CD4-positive, alpha-beta memory T cell (primary cell): ENCODE measurements at regions not wholly inside any gene's neighbourhood (a gene's known extent, or its start where the extent isn't known, plus 50 kb on each side); places are given as distances from the start of the nearest gene placed in this dataset.

Experiments
- CTCF ChIA-PET: fragments of 350-600 bp; sonication (Branson Sonifier 250); formaldehyde crosslinking; loops from one replicate; lab custom pipeline; 2021; ENCODE audit warnings: inconsistent platforms; ENCODE audit not compliant: partially characterized antibody; lab: Charles Lee
- POLR2A ChIA-PET: fragments of 350-600 bp; sonication (Branson Sonifier 250); formaldehyde crosslinking; loops from one replicate; lab custom pipeline; 2021; ENCODE audit not compliant: partially characterized antibody; lab: Charles Lee
- DNase-seq, 5 donors: peaks; one replicate each; pipeline versions ENCODE4 v3.0.0 to v3.0.0-alpha.2; 2020 to 2022; ENCODE audit warnings: mixed read lengths in 1 of 5
- H3K27ac ChIP-seq: one replicate; pipeline ENCODE4 v1.7.0; 2013; ENCODE audit warnings: low read depth, low read length
- H3K27me3 ChIP-seq: 2 replicates; pipeline ENCODE4 v1.7.0; 2013; ENCODE audit warnings: mild to moderate bottlenecking, low read length, moderate library complexity; ENCODE audit not compliant: insufficient read depth
- H3K36me3 ChIP-seq: 2 replicates; pipeline ENCODE4 v1.7.0; 2013; ENCODE audit warnings: mild to moderate bottlenecking, low read length, moderate library complexity; ENCODE audit not compliant: insufficient read depth
- H3K4me1 ChIP-seq: 2 replicates; pipeline ENCODE4 v1.7.0; 2013; ENCODE audit warnings: mild to moderate bottlenecking, low read length, moderate library complexity; ENCODE audit not compliant: insufficient read depth
- H3K4me3 ChIP-seq, 2 donors: one replicate each; pipeline ENCODE4 v1.7.0; 2013; ENCODE audit warnings: low read length in 2 of 2, mild to moderate bottlenecking in 1 of 2
- H3K9me3 ChIP-seq, 2 donors: one replicate each; pipeline ENCODE4 v1.7.0; 2013; ENCODE audit warnings: low read length in 2 of 2, control low read depth in 1 of 2; ENCODE audit not compliant: control insufficient read depth in 1 of 2
- H3K27ac Mint-ChIP-seq, 7 donors: one replicate each; pipeline ENCODE4 v1.8.0; 2020 to 2021; ENCODE audit warnings: mixed read lengths in 7 of 7, mild to moderate bottlenecking in 6 of 7, inconsistent platforms in 3 of 7, moderate library complexity in 3 of 7
- H3K27me3 Mint-ChIP-seq, 2 donors: one replicate each; pipeline ENCODE4 v1.8.0; 2020 to 2021; ENCODE audit warnings: mixed read lengths in 2 of 2
- H3K36me3 Mint-ChIP-seq, 2 donors: one replicate each; pipeline ENCODE4 v1.8.0; 2020 to 2021; ENCODE audit warnings: mixed read lengths in 2 of 2, inconsistent platforms in 1 of 2, mild to moderate bottlenecking in 1 of 2
- H3K4me1 Mint-ChIP-seq, 4 donors: one replicate each; pipeline ENCODE4 v1.8.0; 2020 to 2021; ENCODE audit warnings: mixed read lengths in 4 of 4, mild to moderate bottlenecking in 1 of 4
- H3K4me3 Mint-ChIP-seq, 8 donors: one replicate each; pipeline ENCODE4 v1.8.0; 2020 to 2021; ENCODE audit warnings: mixed read lengths in 8 of 8, mild to moderate bottlenecking in 7 of 8, moderate library complexity in 6 of 8, inconsistent platforms in 3 of 8
- H3K9me3 Mint-ChIP-seq, 8 donors: one replicate each; pipeline ENCODE4 v1.8.0; 2020 to 2021; ENCODE audit warnings: mixed read lengths in 8 of 8, mild to moderate bottlenecking in 5 of 8, inconsistent platforms in 3 of 8, moderate library complexity in 1 of 8
- intact Hi-C: fragments of 100-400 bp; cut with micrococcal nuclease; formaldehyde crosslinking; loops from one replicate; pipeline ENCODE4 v1.15.1; 2023

GRCh38 chr14:97723819-97724218 lies 926.6 kb downstream of the VRK1 start:
- intact Hi-C loops = loop anchor here (2.0 to 5.0 kb wide), 2 partner anchors 15 to 253 kb away; no protein-coding TSS in a partner anchor
- no peaks in the 10 kb centered on the region for H3K27me3 Mint-ChIP-seq
- no peak for DNase-seq
- H3K36me3 Mint-ChIP-seq = no peaks in the 10 kb centered on the region
- Histone ChIP-seq H3K4me1 (peaks cover 62% of the 10 kb centered on the region), H3K27me3 (no peaks in the 10 kb centered on the region), H3K27ac (peak overlapping the region; percentile 55), H3K9me3 (no peaks in the 10 kb centered on the region), H3K36me3 (no peaks in the 10 kb centered on the region), H3K4me3 (peak overlapping the region in 1 of 2 donors; percentile 0)
- H3K4me1 Mint-ChIP-seq = peaks cover 62 to 81% (median 71%) of the 10 kb centered on the region in 4 donors
- ChIA-PET CTCF (interaction anchor here (1.0 to 2.3 kb wide), 8 partner anchors 10 to 103 kb away, joined by 3 to 14 read pairs (median 7); no protein-coding TSS in a partner anchor), POLR2A (interaction anchor here (0.9 to 3.3 kb wide), 16 partner anchors 10 to 1548 kb away, joined by 3 to 66 read pairs (median 4); partner anchors contain the start of gene BCL11B)
- H3K9me3 Mint-ChIP-seq = no peaks in the 10 kb centered on the region
- H3K4me3 Mint-ChIP-seq = peak overlapping the region; percentile 78 to 92 (median 85)
- H3K27ac Mint-ChIP-seq = peak overlapping the region; percentile 89 to 98 (median 94)

- Mint-ChIP-seq H3K4me1 (peaks cover 57 to 76% (median 66%) of the 10 kb centered on the region in 4 donors), H3K27me3 (no peaks in the 10 kb centered on the region), H3K4me3 (peak overlapping the region; percentile 78 to 92 (median 85)), H3K36me3 (no peaks in the 10 kb centered on the region), H3K9me3 (no peaks in the 10 kb centered on the region), H3K27ac (peak overlapping the region; percentile 89 to 98 (median 94))
- Histone ChIP-seq H3K27me3 (no peaks in the 10 kb centered on the region), H3K9me3 (no peaks in the 10 kb centered on the region), H3K4me3 (peak overlapping the region; percentile 0 to 45), H3K27ac (peak overlapping the region; percentile 55), H3K4me1 (peaks cover 57% of the 10 kb centered on the region), H3K36me3 (no peaks in the 10 kb centered on the region)
- ChIA-PET POLR2A (interaction anchor here (0.7 to 3.3 kb wide), 22 partner anchors 10 to 1548 kb away, joined by 3 to 66 read pairs (median 4); partner anchors contain the start of gene BCL11B), CTCF (interaction anchor here (1.0 to 2.3 kb wide), 9 partner anchors 9 to 103 kb away, joined by 3 to 14 read pairs (median 7); no protein-coding TSS in a partner anchor)
- DNase-seq = peak; percentile 49 to 56 (median 53)
- intact Hi-C loops = loop anchor here (2.0 to 5.0 kb wide), 2 partner anchors 15 to 253 kb away; no protein-coding TSS in a partner anchor
Measured at GRCh38 chr14:97724265-97724731, 927.1 kb downstream of the VRK1 start.

DNA sequence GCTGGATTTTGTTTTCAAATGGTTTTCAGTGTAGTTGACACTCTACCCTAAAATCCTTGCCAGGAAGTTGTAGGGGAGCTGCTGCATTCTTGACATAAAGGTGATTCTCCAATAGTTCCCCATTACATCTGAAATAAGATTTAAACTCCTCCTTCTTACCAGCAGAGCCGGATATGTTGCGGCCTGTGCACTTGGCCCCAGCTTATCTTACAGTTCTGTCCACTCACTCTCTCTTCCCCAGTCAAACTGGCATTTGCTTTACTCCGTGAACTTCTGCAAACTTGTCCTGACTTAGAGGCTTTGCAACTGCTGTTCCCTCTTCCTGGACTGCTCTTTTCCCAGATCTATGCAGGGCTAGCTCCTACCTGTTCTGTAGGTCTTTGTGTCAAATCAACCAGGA lies 929.5 kb downstream of the VRK1 start:
- no peaks in the 10 kb centered on the region for H3K9me3 ChIP-seq
- H3K27ac ChIP-seq = no peak overlapping the region
- no peak overlapping the region for H3K4me3 ChIP-seq
- POLR2A ChIA-PET = interaction anchor here (0.8 to 1.7 kb wide), 4 partner anchors 11 to 23 kb away, joined by 3 to 5 read pairs (median 4); no protein-coding TSS in a partner anchor
- H3K4me1 ChIP-seq = peaks cover 40% of the 10 kb centered on the region
- H3K4me3 Mint-ChIP-seq = peak overlapping the region in 3 of 8 donors; percentile 3 to 68 (median 36)
- H3K4me1 Mint-ChIP-seq = peaks cover 46 to 64% (median 54%) of the 10 kb centered on the region in 4 donors
- H3K9me3 Mint-ChIP-seq = peaks cover 0 to 2% (median 0%) of the 10 kb centered on the region in 8 donors
- H3K27ac Mint-ChIP-seq = peak overlapping the region; percentile 5 to 91 (median 86)
- no peaks in the 10 kb centered on the region for H3K27me3 Mint-ChIP-seq
- no peaks in the 10 kb centered on the region for H3K36me3 Mint-ChIP-seq
- intact Hi-C loops = no loop called here
- no peaks in the 10 kb centered on the region for H3K36me3 ChIP-seq
- no peak for DNase-seq
- no peaks in the 10 kb centered on the region for H3K27me3 ChIP-seq
- CTCF ChIA-PET = interaction anchor here (0.7 to 1.2 kb wide), 3 partner anchors 18 to 542 kb away, joined by 3 to 4 read pairs (median 3); no protein-coding TSS in a partner anchor

GRCh38 chr14:97730706-97731105 lies 933.5 kb downstream of the VRK1 start:
- no peaks in the 10 kb centered on the region for H3K9me3 ChIP-seq
- no peak overlapping the region for H3K4me3 ChIP-seq
- peak overlapping the region in 1 of 8 donors; percentile 44 for H3K4me3 Mint-ChIP-seq
- peaks cover 12% of the 10 kb centered on the region for H3K4me1 ChIP-seq
- H3K36me3 ChIP-seq = no peaks in the 10 kb centered on the region
- no peaks in the 10 kb centered on the region for H3K36me3 Mint-ChIP-seq
- H3K4me1 Mint-ChIP-seq = peaks cover 16 to 26% (median 20%) of the 10 kb centered on the region in 4 donors
- H3K27me3 ChIP-seq = no peaks in the 10 kb centered on the region
- POLR2A ChIA-PET = interaction anchor here (0.7 kb wide), 1 partner anchor 1536 kb away, joined by 3 read pairs; no protein-coding TSS in a partner anchor
- H3K9me3 Mint-ChIP-seq = peaks cover 0 to 4% (median 0%) of the 10 kb centered on the region in 8 donors
- no peak for DNase-seq
- H3K27me3 Mint-ChIP-seq = no peaks in the 10 kb centered on the region
- H3K27ac Mint-ChIP-seq = peak overlapping the region in 1 of 7 donors; percentile 23
- intact Hi-C loops = no loop called here
- no peak overlapping the region for H3K27ac ChIP-seq
- CTCF ChIA-PET = no interaction called here

GRCh38 chr14:97731800-97732199 lies 934.6 kb downstream of the VRK1 start:
- H3K9me3 Mint-ChIP-seq = peaks cover 0 to 4% (median 0%) of the 10 kb centered on the region in 8 donors
- H3K4me3 Mint-ChIP-seq = no peak overlapping the region
- no peaks in the 10 kb centered on the region for H3K27me3 Mint-ChIP-seq
- H3K36me3 Mint-ChIP-seq = no peaks in the 10 kb centered on the region
- intact Hi-C loops = no loop called here
- no peak overlapping the region for H3K27ac ChIP-seq
- no peaks in the 10 kb centered on the region for H3K9me3 ChIP-seq
- no peaks in the 10 kb centered on the region for H3K27me3 ChIP-seq
- no peaks in the 10 kb centered on the region for H3K36me3 ChIP-seq
- H3K4me1 Mint-ChIP-seq = peaks cover 10 to 15% (median 11%) of the 10 kb centered on the region in 4 donors
- no peak overlapping the region for H3K4me3 ChIP-seq
- no peak overlapping the region for H3K27ac Mint-ChIP-seq
- H3K4me1 ChIP-seq = peaks cover under 1% of the 10 kb centered on the region
- DNase-seq = no peak
- ChIA-PET POLR2A (no interaction called here), CTCF (no interaction called here)

- no peak overlapping the region for H3K4me3 ChIP-seq
- intact Hi-C loops = no loop called here
- Mint-ChIP-seq H3K9me3 (peaks cover 0 to 7% (median 2%) of the 10 kb centered on the region in 8 donors), H3K4me1 (no peaks in the 10 kb centered on the region), H3K27ac (no peak overlapping the region), H3K36me3 (no peaks in the 10 kb centered on the region), H3K27me3 (peaks cover 0 to 2% of the 10 kb centered on the region in 2 donors), H3K4me3 (no peak overlapping the region)
- ChIA-PET POLR2A (interaction anchor here (1.3 kb wide), 1 partner anchor 10 kb away, joined by 3 read pairs; no protein-coding TSS in a partner anchor), CTCF (interaction anchor here (0.9 kb wide), 1 partner anchor 9 kb away, joined by 3 read pairs; no protein-coding TSS in a partner anchor)
- H3K4me1 ChIP-seq = no peaks in the 10 kb centered on the region
- no peaks in the 10 kb centered on the region for H3K36me3 ChIP-seq
- DNase-seq = no peak
- no peaks in the 10 kb centered on the region for H3K9me3 ChIP-seq
- H3K27me3 ChIP-seq = no peaks in the 10 kb centered on the region
- H3K27ac ChIP-seq = no peak overlapping the region
Measured at GRCh38 chr14:97747316-97747715, 950.1 kb downstream of the VRK1 start.

- Histone ChIP-seq H3K36me3 (no peaks in the 10 kb centered on the region), H3K27me3 (no peaks in the 10 kb centered on the region), H3K27ac (no peak overlapping the region), H3K4me1 (no peaks in the 10 kb centered on the region), H3K4me3 (no peak overlapping the region), H3K9me3 (no peaks in the 10 kb centered on the region)
- no peak for DNase-seq
- CTCF ChIA-PET = no interaction called here
- intact Hi-C loops = no loop called here
- no peaks in the 10 kb centered on the region for H3K36me3 Mint-ChIP-seq
- H3K27me3 Mint-ChIP-seq = peaks cover 0 to 2% of the 10 kb centered on the region in 2 donors
- no peak overlapping the region for H3K27ac Mint-ChIP-seq
- POLR2A ChIA-PET = interaction anchor here (1.3 kb wide), 1 partner anchor 9 kb away, joined by 3 read pairs; no protein-coding TSS in a partner anchor
- H3K4me1 Mint-ChIP-seq = no peaks in the 10 kb centered on the region
- no peak overlapping the region for H3K4me3 Mint-ChIP-seq
- peaks cover 0 to 7% (median 2%) of the 10 kb centered on the region in 8 donors for H3K9me3 Mint-ChIP-seq
Measured at GRCh38 chr14:97748616-97749015, 951.4 kb downstream of the VRK1 start.
